HG03457 (cell line): ENCODE measurements at regions not wholly inside any gene's neighbourhood (a gene's known extent, or its start where the extent isn't known, plus 50 kb on each side); places are given as distances from the start of the nearest gene placed in this dataset.
"Not testable (repeated sequence)": the region's sequence is repeated elsewhere in the genome, so short reads cannot be mapped to it uniquely, and the experiment has no call there.

Experiments
- ATAC-seq: cut with Tn5 transposase; IDR thresholded peaks from one replicate; pipeline ENCODE4 v1.9.1; 2021; ENCODE audit warnings: moderate number of reproducible peaks; ENCODE audit not compliant: unreplicated experiment

DNA sequence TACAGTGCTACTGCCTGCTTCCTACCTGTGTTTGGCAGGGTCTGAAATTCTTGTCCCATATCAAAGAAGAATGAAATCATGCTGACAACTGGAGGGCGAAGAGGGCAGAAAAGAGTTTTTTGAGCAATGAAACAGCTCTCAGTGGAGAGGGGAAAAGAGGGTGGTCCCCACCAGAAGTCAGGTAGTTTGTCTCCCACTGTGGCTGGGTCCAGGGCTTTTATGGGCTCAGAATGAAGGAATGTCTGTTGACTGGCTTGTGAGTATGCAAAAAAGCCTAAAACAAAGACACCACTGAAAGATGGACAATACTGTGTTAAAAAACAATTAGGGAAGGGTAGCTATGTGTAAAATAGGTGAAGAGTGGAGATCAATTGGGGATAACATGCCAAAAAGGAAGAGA, 115.0 kb downstream of the ADAM29 start:
- ATAC-seq = no peak

DNA sequence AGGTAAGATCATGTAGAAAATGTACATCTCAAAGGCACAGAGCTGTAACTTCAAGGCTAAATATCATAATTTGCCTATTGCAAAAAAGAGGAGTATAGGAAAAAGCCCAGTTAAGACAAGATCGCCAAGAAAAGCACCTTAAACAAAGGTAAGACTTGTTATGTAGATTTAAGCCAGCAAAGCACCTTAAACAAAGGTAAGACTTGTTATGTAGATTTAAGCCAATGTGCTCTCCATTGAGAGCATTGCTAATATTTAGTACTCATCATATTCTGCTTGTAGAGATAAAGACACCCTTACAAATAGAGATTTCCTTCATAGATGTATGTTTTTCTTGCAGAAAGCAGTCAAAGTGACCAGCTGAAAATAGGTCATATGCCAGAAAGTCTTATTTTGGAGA, 115.8 kb downstream of the ADAM29 start:
- ATAC-seq = no peak

DNA sequence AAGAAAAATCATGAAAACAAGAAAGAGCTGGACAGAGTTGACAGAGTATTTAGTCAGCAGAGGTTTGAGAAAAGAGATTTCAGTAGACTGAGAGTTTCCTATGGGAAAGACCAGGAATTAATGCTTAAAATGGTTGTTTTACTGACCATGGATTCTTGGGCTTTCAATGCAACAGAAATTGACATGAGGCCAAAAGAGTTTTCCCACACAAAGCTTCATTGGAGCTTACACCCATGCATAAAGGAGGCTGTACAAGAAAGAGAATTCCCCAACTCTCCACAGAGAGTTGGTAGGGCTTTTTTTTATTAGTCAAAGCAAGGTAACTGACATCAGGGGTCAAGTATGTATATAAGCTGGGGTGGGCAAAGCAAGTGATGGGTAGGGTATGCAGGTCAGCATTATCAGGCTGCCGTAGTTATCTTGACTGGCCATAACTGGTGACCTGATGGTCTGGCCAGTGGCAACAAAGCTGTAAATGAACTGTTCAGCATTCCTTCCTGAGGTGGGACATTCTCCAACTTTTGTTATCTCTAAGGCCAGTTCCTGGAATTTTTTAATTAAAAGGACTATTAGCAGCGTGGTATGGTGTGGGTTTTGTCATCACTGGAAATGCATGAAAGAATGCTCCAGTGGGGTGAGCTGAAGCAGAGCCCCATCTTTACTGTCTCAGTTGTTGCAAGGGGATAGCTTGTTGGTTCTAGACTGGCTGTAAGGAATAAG, 117.0 kb downstream of the ADAM29 start:
- ATAC-seq = no peak

DNA sequence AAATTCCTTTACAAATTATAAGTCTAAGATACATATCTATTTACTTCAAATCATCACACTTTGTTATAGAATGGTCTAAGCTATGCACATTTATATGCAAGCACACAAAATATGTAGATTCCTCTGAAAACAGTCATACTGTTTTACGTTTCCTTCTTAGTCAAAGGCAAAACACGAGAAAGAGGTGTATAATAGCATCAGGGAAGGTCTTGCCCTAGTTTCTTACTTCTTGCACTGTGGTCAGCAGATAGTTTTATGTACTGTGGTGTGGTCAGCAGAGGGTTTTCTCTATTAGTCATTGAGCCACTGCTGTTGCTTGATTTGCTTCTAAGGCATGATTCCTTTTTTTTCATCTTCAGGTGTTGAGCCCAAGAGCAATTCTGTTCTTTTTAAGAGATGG, 117.7 kb downstream of the ADAM29 start:
- ATAC-seq = peak; percentile 87

DNA sequence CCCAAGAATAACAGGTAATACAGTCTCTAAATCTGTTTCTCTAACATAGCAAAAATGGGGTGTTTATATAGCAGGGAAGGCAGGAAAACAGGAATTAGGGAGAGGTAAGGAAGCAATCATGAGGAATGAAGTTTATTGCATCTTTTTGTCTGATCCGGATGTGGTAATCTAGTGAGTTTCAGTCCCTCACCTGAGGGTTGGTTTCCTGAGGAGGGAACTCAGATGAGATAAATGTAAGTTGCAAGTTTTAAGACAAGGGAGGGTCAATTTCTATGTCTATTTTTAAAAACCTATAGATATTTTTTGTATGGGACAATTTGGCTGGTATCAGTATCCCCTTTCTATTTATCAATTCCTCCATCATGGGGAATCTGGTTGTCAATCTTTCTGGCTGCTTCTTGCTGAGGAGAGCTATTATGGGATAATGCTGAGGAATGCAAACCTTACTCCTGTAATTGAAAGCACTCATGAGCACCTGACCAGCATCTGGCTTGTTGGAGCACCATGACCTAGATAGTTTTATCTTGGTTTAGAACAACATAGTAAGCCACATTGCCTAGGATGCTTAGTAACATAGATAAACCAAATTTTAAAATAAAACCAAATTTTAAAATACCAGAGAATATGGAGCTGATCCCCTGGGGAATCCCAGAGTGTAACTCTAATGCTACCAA, 130.1 kb downstream of the ADAM29 start:
- no peak for ATAC-seq

DNA sequence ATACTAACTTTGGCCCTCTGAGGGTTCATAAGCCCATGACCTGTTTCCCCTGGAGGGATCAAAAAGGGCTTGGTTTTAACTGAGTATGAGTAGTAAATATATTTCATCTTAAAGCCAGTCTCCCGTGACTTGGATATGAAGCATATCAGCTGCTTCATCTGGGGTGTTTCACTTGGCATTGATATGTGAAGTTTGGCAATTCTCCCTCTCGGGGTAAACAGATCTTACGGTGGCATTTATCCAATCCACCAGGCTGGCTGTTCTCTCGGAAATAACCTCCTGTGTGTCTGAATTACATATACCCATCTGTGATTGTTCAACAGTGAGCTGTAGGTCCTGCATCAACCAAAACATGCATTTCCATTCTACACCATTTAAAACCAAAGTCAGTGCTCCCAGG, 130.7 kb downstream of the ADAM29 start:
- ATAC-seq = no peak

DNA sequence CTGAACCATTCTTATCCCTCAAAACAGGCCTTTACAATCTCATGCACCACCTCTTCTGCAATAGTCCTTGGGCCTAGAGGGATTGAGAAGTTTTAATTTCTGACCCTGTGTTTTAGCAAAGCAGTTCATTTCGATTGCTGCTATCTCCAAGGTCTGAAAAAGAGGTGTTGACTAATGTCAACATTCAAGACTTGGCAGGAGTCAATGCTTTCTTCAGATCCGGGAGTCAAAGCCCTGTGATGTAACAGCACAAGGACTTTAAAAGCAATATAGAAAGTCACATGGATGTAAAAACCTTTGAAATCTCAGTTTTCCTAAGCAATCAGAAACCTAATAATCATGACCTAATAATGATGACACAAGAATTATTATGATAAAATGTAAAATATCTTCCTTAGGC, 133.8 kb downstream of the ADAM29 start:
- ATAC-seq = no peak

DNA sequence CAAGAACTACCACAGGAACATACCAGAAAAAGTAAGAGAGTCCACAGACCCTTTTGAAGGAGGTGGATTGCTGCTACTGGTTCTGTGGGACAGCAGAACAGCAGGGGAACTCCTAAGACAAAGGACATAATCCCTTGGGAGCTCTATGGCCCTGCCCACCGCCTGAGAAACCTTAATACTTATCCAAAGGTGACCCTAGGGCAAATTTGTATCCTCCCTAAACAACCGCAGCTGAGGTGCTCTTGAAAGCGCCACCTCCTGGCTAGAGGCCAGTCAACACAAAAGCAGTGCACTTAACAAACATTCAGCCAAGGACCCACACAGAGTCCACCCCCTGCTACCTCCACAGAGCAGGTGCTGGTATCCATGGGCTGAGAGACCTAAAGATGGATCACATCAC, 136.8 kb downstream of the ADAM29 start:
- ATAC-seq = no peak

DNA sequence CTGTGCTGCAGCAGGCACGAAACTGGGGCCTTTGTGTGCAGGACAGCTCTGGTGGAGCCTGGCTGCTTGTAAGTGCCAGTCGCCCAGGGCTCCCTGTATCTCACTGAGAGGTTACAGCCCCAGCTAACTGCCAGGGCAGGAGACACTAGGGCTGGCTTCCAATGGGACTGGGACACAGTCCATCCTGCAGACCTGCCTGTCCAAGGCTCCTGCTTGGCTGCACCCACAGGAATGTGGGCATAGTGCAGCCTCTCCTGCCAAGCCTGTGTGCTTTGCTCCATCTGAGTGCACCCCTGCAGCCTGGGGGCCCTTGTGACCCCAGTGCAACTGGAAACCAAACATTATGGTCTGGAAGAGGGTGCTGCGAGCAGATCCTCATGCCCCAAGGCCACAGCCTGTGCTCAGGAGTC, 144.0 kb downstream of the ADAM29 start:
- ATAC-seq = no peak

DNA sequence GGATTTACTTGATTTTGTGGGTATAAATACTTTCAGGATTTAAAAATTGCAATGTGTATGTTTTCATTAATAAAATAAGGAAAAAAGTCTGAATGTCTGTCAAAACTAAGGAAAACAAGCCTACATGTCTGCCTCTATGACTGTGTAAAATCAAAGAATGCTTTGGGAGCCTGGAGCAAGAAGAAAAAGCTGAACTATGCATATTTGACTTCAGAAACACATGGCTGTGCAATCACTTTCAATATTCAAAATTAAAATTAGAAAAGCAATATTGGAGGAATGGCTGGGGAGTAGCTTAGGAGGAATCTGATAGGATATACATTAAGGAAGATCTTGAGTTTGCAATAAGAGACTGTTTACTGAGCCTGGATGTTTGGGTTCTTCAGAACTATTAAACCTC, 147.1 kb downstream of the ADAM29 start:
- ATAC-seq = no peak

DNA sequence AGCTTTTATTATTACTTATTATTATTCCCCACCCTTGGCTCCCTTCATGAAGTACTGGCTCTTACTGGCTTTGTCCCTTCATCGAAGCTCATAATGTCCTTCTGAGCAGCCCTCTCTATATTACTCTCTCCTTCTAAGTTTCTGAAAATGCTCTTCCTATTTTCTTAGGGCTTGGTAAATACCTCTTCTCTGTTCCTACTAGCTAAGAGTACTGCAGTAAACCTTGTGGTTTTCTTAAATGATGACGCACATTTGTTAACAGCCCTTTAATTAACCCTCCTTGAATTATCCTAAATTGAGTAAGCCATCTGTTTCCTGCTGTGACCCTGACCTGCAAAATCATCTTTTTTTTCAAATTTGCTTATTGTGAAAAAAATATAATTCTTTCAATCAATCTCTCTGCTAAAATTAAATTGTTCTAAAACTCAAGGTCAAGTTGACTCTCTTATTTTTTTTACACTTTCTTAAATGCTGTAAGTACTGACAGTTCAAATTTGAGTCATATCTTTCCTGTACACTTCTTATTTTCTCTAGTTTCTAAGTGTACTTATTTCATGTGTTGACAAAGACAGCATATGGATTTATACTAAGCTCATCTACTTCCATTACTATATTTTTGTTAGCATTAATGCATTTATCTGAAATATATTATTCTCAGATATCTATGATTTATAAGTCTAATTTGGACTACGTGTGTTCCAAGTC, 148.9 kb downstream of the ADAM29 start:
- ATAC-seq = no peak

DNA sequence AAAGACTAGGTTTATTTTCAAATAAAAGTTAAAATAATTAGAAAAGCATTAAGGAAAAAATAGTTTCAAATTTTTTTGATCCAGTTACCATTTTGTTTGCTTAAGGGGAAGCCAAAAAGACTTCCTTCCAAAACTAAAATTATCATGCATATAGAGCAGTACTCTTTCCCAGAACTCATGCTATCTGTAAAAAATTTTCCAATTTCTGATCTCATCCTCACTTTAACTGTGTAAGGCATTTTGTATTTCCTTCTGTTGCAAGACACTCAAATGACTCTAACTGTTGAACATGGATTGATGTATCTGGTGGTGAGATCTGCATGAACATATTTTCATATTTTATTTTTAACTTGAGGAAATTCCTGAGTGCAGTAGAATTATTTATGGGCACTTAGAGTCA, 150.1 kb downstream of the ADAM29 start:
- no peak for ATAC-seq

DNA sequence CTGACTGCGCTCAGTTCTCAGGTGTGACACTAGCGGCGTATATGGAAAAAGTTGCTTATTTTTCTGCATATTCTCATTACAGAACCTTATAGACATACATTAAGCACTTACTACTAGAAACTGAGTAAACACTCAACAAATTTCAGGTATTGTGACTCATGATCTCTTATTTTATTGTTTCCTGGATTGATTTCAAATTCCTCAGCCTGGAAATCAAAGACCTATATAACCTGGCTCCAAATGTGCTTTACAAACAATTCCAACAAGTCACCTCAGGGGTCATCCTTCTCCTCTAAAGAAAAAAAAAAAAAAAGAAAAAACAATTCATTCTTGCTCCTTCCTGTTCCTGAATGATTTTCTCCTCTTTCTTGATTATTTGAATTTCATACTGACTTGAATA, 152.3 kb downstream of the ADAM29 start:
- ATAC-seq = no peak

DNA sequence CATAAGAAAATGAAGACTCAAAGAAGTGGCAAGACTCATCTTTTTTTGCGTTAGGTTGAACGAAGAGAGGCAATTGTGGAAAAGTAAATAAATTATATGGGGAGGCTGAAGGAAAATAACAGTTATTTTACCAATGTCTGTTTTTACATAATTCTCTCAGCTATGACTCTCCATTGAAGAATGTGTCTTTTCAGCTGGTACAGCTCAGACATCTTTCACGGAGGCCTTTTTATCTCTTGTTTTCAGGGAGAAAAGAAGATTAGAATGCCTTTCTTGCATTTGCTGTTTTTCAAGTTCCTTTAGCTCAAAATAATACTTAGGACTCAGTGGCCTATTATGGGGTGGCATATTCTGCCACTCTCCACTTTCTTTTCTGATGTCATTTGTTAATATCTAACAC, 153.0 kb downstream of the ADAM29 start:
- ATAC-seq = no peak

DNA sequence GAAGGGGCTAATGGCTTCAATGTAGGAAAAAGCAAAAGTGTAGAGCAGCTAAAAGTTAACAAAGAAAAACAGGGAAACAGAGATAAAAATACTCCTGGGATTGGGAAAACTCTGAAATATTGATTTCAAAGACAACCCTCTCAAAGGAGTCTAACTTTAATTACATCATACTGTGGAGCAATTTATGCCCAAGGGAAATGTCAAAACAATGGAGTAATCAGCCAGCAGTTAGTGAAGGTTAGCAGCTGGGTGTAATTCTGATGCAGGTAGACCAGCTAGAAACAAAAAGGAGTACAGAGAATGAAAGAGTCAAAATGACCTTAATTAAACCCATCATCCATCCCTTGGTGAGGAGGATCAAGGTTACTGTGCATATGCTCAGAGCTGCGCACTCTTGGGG, 169.0 kb downstream of the ADAM29 start:
- no peak for ATAC-seq

DNA sequence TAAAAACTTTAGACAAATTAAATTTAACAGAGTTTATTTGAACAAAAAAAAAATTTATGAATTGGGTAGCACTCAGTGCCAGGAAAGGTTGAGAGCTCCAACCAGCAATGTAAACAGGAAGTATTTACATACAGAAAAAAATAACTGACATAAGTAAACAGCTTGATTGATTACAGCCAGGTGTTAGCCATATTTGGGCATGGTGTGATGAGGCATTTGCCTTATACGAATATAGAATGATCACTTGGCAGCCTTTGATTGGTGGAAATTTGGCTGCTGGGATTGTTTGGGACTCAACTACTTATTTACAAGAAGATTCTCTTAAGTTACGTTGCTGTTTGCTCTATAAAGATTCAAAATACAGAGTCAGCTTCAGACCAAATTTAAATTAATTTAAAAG, 172.0 kb downstream of the ADAM29 start:
- ATAC-seq = no peak

DNA sequence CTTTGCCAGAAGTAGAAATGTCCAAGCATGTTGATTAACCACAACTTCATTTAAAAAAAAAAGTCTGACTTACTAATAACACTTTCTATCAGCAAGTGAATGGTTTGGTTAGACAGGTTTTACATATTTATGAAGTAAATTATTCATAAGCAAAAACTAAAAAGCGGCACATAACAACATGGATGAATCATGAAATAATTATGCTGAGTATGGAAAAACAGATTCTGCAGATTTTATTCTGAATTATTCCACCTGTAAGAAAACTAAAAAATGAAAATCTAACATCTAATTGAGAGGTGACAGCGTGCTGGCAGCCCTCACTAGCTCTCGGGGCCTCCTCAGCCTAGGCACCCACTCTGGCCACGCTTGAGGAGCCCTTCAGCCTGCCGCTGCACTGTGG, 173.5 kb downstream of the ADAM29 start:
- no peak for ATAC-seq

DNA sequence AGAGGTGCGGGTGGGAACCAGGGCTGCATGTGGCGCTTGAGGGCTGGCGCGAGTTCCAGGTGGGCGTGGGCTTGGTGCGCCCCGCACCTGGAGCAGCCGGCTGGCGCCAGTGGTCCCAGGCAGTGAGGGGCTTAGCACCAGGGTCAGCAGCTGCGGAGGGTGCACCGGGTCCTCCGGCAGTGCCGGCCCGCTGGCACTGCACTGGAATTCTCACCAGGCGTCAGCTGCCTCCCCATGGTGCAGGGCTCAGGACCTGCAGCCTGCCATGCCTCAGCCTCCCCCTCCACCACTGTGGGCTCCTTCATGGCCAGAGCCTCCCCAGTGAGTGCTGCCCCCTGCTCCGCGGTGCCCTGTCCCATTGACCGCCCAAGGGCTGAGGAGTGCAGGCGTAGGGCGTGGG, 174.0 kb downstream of the ADAM29 start:
- no peak for ATAC-seq

DNA sequence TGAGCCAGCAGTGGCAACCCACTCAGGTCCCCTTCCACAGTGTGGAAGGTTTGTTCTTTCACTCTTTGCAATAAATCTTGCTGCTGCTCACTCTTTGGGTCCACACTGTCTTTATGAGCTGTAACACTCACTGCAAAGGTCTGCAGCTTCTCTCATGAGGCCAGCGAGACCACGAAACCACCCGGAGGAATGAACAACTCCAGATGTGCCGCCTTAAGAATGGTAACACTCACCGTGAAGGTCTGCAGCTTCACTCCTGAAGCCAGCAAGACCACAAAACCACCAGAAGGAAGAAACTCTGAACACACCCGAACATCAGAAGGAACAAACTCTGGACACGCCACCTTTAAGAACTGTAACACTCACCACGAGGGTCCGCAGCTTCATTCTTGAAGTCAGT, 174.9 kb downstream of the ADAM29 start:
- not testable (repeated sequence) for ATAC-seq

DNA sequence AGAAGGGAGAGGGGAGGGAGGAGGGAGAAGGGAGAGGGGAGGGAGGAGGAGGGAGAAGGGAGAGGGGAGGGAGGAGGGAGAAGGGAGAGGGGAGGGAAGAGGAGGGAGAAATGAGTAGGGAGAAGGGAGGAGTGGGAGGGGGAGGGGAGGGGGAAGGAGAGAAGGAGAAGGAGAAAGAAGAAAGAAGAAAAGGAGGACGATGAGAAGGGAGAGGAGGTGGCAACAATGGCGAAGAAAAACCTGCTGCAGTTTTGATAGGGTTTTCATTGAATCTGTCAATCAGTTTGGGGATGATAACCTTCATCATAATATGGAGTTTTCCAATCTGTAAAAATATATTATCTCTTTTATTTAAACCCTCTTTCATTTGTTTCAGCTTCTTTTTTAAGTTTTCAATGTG, 185.2 kb downstream of the ADAM29 start:
- no peak for ATAC-seq

DNA sequence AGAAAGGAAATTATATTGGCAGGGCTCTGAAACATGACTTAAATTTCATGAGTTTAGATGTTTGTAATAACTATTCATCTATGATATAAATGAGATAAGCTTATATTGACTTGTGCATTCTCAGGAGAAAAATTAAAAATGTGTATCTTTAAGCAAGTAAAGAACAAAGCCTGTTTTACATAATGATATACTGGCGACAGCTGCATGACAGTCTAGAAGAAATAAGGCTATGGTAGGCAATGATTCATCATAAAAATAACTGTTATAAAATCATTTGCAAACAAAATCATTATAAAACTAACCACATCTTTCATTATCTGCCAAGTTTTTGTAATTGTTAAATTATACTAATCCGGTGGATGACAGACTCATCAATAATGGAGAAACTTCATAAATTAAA, 188.1 kb downstream of the ADAM29 start:
- no peak for ATAC-seq

DNA sequence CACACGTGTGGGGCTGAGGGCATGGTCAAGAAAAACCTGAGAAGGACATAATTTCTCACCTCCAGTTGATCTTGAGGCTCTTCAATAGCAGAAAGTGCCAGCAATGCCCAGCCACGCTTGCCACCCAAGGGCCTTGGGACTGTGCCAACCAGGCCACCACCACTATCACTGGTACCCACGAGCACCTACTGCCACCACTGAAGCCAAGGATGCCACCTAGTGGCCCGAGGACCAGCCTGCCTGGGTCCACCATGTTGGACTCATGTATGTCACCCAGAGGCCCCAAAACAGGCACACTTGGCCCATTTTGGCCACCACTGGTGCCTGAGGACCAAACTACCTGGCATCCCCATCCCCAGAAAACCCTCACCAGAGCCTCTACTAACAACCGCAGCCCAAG, 191.8 kb downstream of the ADAM29 start:
- no peak for ATAC-seq
